ENCODE measurements at regions not wholly inside any gene's neighbourhood (a gene's known extent, or its start where the extent isn't known, plus 50 kb on each side); places are given as distances from the start of the nearest gene placed in this dataset.
"Not testable (repeated sequence)": the region's sequence is repeated elsewhere in the genome, so short reads cannot be mapped to it uniquely, and the experiment has no call there.

DNA sequence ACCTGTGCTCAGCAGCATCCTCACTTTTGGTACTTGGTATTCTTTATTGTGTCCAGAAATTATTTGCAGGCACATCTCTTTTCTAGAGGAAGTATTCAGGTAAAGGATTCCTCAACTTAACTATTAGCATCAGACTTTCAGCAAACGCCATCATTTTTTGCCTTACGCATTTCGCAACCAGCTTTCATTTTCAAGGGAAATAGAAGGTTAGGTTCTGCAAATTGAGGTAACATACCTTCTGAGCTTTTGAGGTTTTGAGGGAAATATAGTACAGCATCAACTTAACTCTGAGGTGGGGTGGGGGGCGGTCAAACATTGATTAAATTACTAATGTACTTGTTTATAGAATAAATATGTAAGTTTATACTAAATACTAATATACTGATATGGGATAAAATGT, 243.6 kb upstream of the RIMS1 start:
- no peak for DNase-seq

- no peak for DNase-seq
Measured at GRCh38 chr6:71645299-71645698, 241.1 kb upstream of the RIMS1 start.

DNA sequence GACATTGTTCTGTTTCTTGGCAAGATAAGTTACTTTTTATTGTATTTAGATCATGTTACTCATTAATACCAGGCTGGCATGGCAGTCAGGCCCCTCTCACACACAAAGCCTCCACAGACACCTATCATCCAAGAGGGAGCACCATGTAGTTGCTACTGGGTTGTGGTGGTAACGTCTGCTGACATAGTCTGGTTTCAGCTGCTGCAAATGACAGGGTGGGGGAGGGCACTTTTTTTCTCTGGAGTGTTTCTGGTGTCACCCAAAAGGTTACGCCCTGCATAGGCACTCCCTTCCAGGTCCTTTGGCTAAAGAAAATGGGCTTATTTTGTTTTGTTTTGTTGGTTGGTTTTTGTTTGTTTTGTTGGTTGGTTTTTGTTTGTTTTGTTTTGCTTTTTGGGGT, 236.4 kb upstream of the RIMS1 start:
- DNase-seq, result no peak

- no peak for DNase-seq
Measured at GRCh38 chr6:71651636-71652035, 234.7 kb upstream of the RIMS1 start.

DNA sequence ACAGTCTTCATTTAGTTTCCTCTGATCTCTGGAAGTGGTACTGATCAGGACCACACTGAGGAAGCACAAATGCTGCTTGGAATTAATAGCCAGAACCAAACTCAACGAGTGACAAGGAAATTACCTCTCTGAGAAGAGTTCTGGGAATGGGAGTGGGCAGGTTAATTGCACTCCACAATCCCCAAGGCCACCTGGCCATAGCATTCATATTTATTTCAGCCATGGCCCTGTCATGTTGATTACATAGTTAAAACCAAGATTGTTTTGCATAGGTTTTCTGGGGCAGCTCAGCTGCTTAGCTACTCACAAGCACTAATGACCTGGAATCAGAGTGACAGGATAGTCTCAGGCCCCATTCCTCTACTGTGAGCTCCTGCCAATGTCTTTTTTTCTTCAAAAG, 230.2 kb upstream of the RIMS1 start:
- DNase-seq, result no peak

GRCh38 chr6:71665931-71666330, 220.4 kb upstream of the RIMS1 start:
- no peak for DNase-seq

DNA sequence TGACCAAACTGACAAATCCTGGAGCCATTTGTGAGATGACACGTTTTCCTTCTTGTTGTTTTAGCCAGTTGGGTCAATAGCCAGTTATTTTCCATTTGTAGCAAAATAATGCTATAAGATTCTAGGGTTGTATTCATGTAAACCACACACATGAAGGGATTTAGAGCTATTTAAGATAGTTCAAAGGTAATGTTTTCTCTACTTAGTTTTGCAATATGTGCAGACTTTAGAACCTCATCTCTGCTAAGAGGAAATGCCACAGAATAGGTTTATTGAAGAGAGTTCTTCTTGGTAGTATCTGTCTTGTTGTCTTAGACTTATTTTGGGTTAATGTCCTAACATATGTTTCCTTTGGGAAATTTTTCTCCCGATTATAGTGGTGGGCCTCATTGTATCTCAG, 213.5 kb upstream of the RIMS1 start:
- no peak for DNase-seq

- DNase-seq, result no peak
Measured at GRCh38 chr6:71675386-71675785, 211.0 kb upstream of the RIMS1 start.

- DNase-seq, result no peak
Measured at GRCh38 chr6:71676298-71676697, 210.1 kb upstream of the RIMS1 start.

GRCh38 chr6:71678091-71678490, 208.3 kb upstream of the RIMS1 start:
- DNase-seq, result no peak

DNA sequence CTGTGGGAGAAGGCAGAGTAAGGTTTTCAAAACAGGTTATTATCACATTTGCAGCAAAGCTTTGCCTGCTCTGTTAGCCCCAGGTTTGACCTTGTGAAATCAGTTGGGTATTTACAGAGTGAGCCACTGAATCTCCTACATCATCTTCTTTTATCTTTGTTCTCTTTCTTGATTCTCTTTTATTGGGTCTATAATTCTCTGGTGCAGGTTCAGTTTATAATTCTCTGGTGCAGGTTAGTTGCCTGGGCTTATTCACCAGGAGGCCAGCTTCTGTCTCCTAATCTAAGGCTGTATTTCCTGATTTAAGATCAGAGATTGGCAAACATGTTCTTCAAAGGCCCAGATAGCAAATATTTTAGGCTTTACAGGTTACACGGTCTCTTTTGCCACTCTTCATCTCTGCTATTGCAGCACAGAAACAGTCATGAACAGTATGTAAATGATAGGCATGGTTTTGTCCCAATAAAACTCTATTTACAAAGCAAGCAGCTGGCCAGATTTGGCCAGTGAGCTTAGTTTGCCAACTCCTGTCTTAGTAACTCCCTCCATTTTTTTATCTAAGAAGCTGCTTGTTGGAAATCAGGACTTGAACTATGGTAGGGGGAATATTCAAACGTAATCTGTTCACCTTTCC, 205.0 kb upstream of the RIMS1 start:
- DNase-seq, result no peak

- not testable (repeated sequence) for DNase-seq
Measured at GRCh38 chr6:71686021-71686677, 200.2 kb upstream of the RIMS1 start.

- no peak for DNase-seq
Measured at GRCh38 chr6:71698702-71699101, 187.6 kb upstream of the RIMS1 start.

GRCh38 chr6:71706523-71706922, 179.8 kb upstream of the RIMS1 start:
- no peak for DNase-seq

DNA sequence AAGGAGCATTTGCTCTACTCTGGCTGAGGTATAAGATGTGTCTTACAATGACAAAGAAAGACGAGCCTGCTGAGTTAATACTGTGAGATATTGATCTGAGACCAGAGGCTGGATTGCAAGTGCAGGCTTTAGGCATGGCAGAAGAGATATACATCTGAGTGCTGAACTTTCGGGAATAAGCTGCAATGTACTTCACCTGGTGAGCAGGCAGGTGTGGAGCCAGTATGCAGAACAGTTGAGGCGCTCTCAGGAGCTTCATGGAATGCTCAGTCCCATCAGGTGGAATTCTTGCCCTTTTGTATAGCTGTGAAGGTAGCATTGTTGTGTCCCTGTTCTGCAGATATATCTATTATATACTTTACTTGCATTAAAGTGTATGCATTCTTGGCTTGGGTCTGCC, 179.3 kb upstream of the RIMS1 start:
- no peak for DNase-seq

- DNase-seq, result no peak
Measured at GRCh38 chr6:71720705-71721104, 165.6 kb upstream of the RIMS1 start.

GRCh38 chr6:71721642-71722041, 164.7 kb upstream of the RIMS1 start:
- DNase-seq, result no peak

DNA sequence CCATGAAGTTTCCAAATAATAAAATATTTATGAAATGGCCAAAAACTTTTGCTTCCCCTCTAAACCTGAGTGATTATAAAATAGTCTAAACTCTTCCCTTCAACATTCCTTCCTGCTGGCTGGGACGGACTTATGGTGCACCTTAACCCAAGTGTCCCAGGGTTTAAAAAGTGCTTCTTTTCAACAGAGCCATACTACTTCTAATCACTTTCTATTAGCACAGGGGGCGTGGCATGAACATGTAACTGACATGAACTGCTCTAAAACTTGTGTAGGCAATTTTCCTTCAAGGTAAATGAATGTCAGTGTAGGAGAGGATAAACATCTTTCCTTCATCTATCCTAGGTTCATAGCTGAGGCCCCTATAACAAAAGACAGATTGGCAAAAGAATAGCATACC, 163.6 kb upstream of the RIMS1 start:
- DNase-seq, result no peak

- no peak for DNase-seq
Measured at GRCh38 chr6:71724456-71725125, 161.8 kb upstream of the RIMS1 start.

GRCh38 chr6:71725126-71725470, 161.3 kb upstream of the RIMS1 start:
- DNase-seq, result no peak

DNA sequence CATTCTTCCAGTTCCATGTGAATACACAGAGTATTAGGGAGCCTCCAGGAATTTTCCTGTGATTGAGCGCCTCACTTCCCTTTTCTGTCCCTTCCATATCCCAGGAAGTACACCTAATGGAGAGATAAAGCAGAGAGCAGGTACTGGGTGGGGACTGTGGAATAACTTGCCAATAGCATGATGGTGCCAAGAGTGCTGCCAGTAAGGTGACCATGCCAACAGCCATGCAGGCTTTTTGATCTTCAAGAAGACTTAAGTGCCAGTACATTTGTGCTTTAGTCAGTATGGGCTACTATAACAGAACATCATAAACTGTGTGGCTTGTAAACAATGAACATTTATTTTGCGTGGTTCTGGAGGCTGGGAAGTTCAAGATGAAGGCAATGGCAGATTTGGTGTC, 160.2 kb upstream of the RIMS1 start:
- DNase-seq, result no peak

DNA sequence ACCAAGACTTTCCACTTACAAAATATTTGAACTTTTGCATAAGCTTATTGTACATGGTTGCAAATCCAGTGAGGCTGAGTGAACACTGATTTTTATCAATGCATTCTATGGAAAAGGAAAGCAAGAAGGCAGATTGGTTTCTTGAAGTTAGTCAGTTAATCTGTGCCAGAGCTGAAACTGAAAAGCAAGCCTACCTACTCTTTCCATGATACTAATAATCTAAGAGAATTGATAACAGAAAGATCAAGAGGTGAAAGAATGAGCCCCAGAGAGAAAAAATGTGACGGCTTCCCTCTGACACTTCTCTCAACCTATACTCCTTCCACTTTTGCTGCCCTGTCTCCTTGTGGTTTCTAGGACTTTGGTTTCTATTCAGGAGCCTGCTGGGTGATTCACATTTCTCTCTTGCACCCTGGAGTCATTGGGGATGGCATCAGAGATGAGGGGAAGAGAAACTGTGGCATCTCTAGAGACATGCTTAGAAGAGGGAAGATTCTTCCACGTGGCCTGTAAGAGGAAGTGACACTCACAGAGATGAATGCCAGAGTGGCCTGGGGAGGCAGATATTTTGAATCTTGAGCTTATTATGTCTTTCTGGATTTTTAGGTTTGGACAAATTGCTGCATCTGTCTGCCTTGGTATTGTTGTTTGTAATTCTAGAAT, 158.6 kb upstream of the RIMS1 start:
- no peak for DNase-seq

DNA sequence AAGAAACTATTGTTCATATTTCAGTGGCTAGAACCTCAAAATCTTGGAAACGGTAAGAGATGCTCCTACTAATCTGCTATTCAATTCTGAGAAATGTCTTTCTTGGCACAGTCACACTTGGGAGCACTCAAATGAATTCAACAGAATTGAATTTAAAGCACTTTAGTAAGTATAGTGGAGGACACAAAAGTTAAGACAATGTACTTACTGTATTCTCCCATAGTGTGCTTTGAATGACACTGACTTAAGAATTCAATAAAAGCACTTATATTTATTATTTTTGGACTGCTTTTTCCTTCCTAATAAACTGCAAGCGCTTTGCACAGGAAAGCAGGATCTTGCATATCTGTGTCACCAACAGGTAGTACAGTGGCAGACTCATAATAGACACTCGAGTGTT, 156.1 kb upstream of the RIMS1 start:
- no peak for DNase-seq

All from NCI-H69 (cell line).